Endothelial cell of umbilical vein (primary cell): ENCODE measurements at regions not wholly inside any gene's neighbourhood (a gene's known extent, or its start where the extent isn't known, plus 50 kb on each side); places are given as distances from the start of the nearest gene placed in this dataset.

Experiments
- CTCF ChIP-seq, 2 donors: IDR thresholded peaks; 1 replicate in 1 of 2; 2 replicates in 1 of 2; pipeline ENCODE4 v1.5.1; 2011; ENCODE audit warnings: low read length in 2 of 2, mild to moderate bottlenecking in 2 of 2, moderate library complexity in 2 of 2, control low read depth in 1 of 2, inconsistent platforms in 1 of 2, low read depth in 1 of 2; ENCODE audit not compliant: insufficient read depth in 1 of 2; ENCODE audit errors: extremely low read depth in 1 of 2
- EZH2 ChIP-seq: IDR thresholded peaks from 2 replicates; pipeline ENCODE4 v1.6.1; 2012; ENCODE audit warnings: borderline replicate concordance, low read depth, mild to moderate bottlenecking, moderate library complexity, low read length, inconsistent platforms; ENCODE audit not compliant: severe bottlenecking
- JUN ChIP-seq: IDR thresholded peaks from 2 replicates; pipeline ENCODE4 v1.6.1; 2011; ENCODE audit warnings: borderline replicate concordance, low read depth; ENCODE audit not compliant: insufficient read length, insufficient read depth
- MAX ChIP-seq: IDR thresholded peaks from 2 replicates; pipeline ENCODE4 v1.6.1; 2011; ENCODE audit not compliant: insufficient read depth, insufficient read length
- MYC ChIP-seq: IDR thresholded peaks from one replicate; pipeline ENCODE4 v1.6.1; 2011; ENCODE audit warnings: mild to moderate bottlenecking, low read depth, low read length
- POLR2A ChIP-seq: IDR thresholded peaks from 2 replicates; pipeline ENCODE4 v1.6.1; 2012; ENCODE audit warnings: low read depth, mild to moderate bottlenecking, control low read depth, low read length
- POLR2AphosphoS5 ChIP-seq: IDR thresholded peaks from 2 replicates; pipeline ENCODE4 v1.6.1; 2012; ENCODE audit warnings: low read depth, mild to moderate bottlenecking, control low read depth, low read length, moderate library complexity; ENCODE audit not compliant: insufficient read depth

DNA sequence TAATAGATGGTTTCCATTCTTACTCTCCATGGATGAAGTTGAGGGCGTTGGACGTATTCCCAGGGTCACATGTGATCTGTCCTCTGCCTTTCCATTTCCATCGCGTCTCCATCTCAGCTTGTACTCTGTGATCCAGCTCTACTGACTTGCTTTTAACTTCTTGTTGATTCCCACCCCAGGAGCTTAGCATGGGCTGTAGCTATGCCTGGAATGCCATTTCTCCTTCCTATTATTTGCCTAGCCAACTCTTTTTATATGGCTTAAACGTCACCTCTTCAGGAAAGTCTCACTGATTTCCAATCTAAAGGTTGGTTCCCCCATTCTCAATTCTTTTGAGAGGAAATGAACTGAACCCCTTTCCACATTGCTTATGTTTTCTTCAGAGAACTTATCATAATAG, 475.9 kb downstream of the XYLT1 start:
- TF ChIP-seq POLR2AphosphoS5 (no peak), CTCF (IDR thresholded peaks at IDR 0.05; ENCODE audit: extremely low read depth in 1 of 2, insufficient read depth in 1 of 2, low read depth in 1 of 2, low read length in 2 of 2) (no peak), POLR2A (no peak), MYC (no peak), MAX (no peak), EZH2 (no peak), JUN (no peak)
